Mesendoderm (in vitro differentiated cells): ENCODE measurements at regions not wholly inside any gene's neighbourhood (a gene's known extent, or its start where the extent isn't known, plus 50 kb on each side); places are given as distances from the start of the nearest gene placed in this dataset.
A peak's percentile ranks its signal among the peaks of the same experiment; 100 is the strongest.

ENCODE experiments used
- DNase-seq: peaks from one replicate; pipeline ENCODE4 v3.0.0; 2013
- H2AK5ac ChIP-seq: 2 replicates; pipeline ENCODE4 v1.6.1; 2013; ENCODE audit warnings: low read length, inconsistent platforms
- H2BK120ac ChIP-seq: 2 replicates; pipeline ENCODE4 v1.6.1; 2013; ENCODE audit warnings: low read depth, mild to moderate bottlenecking, low read length, moderate library complexity, mixed read lengths
- H2BK15ac ChIP-seq: replicated peaks from 2 replicates; pipeline ENCODE4 v1.6.1; 2013; ENCODE audit warnings: low read depth, mild to moderate bottlenecking, moderate library complexity
- H2BK5ac ChIP-seq: 2 replicates; pipeline ENCODE4 v1.6.1; 2013; ENCODE audit warnings: low read length, inconsistent platforms
- H3K18ac ChIP-seq: 2 replicates; pipeline ENCODE4 v1.6.1; 2013; ENCODE audit warnings: mild to moderate bottlenecking, low read length, mixed read lengths
- H3K23ac ChIP-seq: one replicate; pipeline ENCODE4 v1.6.1; 2013; ENCODE audit warnings: low read length
- H3K27ac ChIP-seq: 2 replicates; pipeline ENCODE4 v1.5.1; 2013; ENCODE audit warnings: low read depth, mild to moderate bottlenecking, inconsistent platforms, low read length, moderate library complexity
- H3K27me3 ChIP-seq: 2 replicates; pipeline ENCODE4 v1.6.1; 2013; ENCODE audit warnings: low read length, control low read depth, mild to moderate bottlenecking, inconsistent platforms; ENCODE audit not compliant: insufficient read depth, poor library complexity
- H3K36me3 ChIP-seq: 2 replicates; pipeline ENCODE4 v1.6.1; 2013; ENCODE audit warnings: low read length, inconsistent platforms; ENCODE audit not compliant: control insufficient read depth, insufficient read depth
- H3K4ac ChIP-seq: one replicate; pipeline ENCODE4 v1.6.1; 2013; ENCODE audit warnings: low read depth, mild to moderate bottlenecking, low read length, moderate library complexity
- H3K4me1 ChIP-seq: 2 replicates; pipeline ENCODE4 v1.6.1; 2013; ENCODE audit warnings: low read depth, low read length, inconsistent platforms; ENCODE audit not compliant: control insufficient read depth
- H3K4me2 ChIP-seq: 2 replicates; pipeline ENCODE4 v1.6.1; 2013; ENCODE audit warnings: low read length
- H3K4me3 ChIP-seq: 2 replicates; pipeline ENCODE4 v1.5.1; 2013; ENCODE audit warnings: mild to moderate bottlenecking, low read length
- H3K56ac ChIP-seq: one replicate; pipeline ENCODE4 v1.6.1; 2013; ENCODE audit warnings: low read length
- H3K79me1 ChIP-seq: 2 replicates; pipeline ENCODE4 v1.6.1; 2013; ENCODE audit warnings: low read length, inconsistent platforms
- H3K79me2 ChIP-seq: 2 replicates; pipeline ENCODE4 v1.6.1; 2013; ENCODE audit warnings: mild to moderate bottlenecking, low read length; ENCODE audit not compliant: control insufficient read depth, insufficient read depth
- H3K9ac ChIP-seq: 2 replicates; pipeline ENCODE4 v1.6.1; 2013; ENCODE audit warnings: low read length, inconsistent platforms
- H4K5ac ChIP-seq: one replicate; pipeline ENCODE4 v1.6.1; 2013; ENCODE audit warnings: low read length
- H4K8ac ChIP-seq: one replicate; pipeline ENCODE4 v1.6.1; 2013; ENCODE audit warnings: low read depth, mild to moderate bottlenecking, control low read depth, low read length, moderate library complexity
- WGBS: extraction: QIAGEN DNeasy Blood & Tissue Kit; methylation state at CpG from one replicate; pipeline ENCODE4 v1.1.7; 2013; ENCODE audit warnings: low lambda C conversion rate, missing lambda C conversion rate; ENCODE audit not compliant: insufficient coverage; ENCODE audit errors: extremely low coverage; 5-methylcytosine and 5-hydroxymethylcytosine counted together

DNA sequence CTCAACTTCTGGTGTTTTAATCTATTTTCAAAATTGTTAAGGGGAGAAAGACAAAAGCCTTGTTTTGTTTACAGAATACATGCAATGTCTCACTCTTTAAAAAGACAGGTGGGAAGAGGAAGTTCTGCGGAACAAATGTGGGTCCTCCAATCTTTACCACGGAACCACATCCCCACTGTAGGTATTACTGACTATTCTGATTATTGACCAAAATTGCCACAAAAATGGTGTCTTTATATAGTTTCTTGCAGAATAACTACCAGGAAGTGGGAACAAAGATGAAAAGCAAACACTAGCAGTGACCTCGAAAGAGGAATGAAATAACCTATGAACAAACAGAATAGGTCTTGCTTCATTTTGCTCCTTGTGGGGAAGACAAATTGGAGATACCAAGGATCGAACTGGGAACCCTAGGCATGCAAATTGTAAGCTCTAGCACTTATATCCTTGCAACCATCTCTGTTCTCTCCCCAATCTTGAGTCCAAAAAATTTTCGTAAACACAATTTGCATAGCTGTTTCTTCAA, 106.7 kb downstream of the GPX5 start:
- H3K36me3 ChIP-seq: no peaks in the 10 kb centered on the region
- H3K27me3 ChIP-seq: peaks cover 10% of the 10 kb centered on the region

GRCh38 chr6:28633445-28634215, 107.9 kb downstream of the GPX5 start:
- no peaks in the 10 kb centered on the region for H3K79me2 ChIP-seq
- no peak overlapping the region for H2AK5ac ChIP-seq
- no peak overlapping the region for H3K56ac ChIP-seq
- no peaks in the 10 kb centered on the region for H3K79me1 ChIP-seq
- no peak overlapping the region for H3K9ac ChIP-seq
- no peak overlapping the region for H2BK120ac ChIP-seq
- no peak overlapping the region for H3K27ac ChIP-seq
- DNase-seq: peak; percentile 66
- no peaks in the 10 kb centered on the region for H3K4me1 ChIP-seq
- H3K18ac ChIP-seq: no peak overlapping the region
- no peak overlapping the region for H2BK15ac ChIP-seq
- no peak overlapping the region for H2BK5ac ChIP-seq
- H4K5ac ChIP-seq: no peak overlapping the region
- H3K4me2 ChIP-seq: no peak overlapping the region
- H3K4ac ChIP-seq: no peak overlapping the region
- H3K4me3 ChIP-seq: no peak overlapping the region
- no CpG with 5 or more reads among the region's 28 CpGs for WGBS
- peaks cover 11% of the 10 kb centered on the region for H3K27me3 ChIP-seq
- no peak overlapping the region for H3K23ac ChIP-seq
- no peak overlapping the region for H4K8ac ChIP-seq
- no peaks in the 10 kb centered on the region for H3K36me3 ChIP-seq

More for the DNA sequence above, 106.7 kb downstream of the GPX5 start:
- H3K4me3 ChIP-seq: no peak overlapping the region
- no peak overlapping the region for H3K18ac ChIP-seq
- no peak overlapping the region for H3K9ac ChIP-seq
- H2BK5ac ChIP-seq: no peak overlapping the region
- H3K27ac ChIP-seq: no peak overlapping the region
- H2BK15ac ChIP-seq: no peak overlapping the region
- H4K5ac ChIP-seq: no peak overlapping the region
- H3K4ac ChIP-seq: no peak overlapping the region
- DNase-seq: no peak
- H2BK120ac ChIP-seq: no peak overlapping the region
- no peak overlapping the region for H3K23ac ChIP-seq
- no peaks in the 10 kb centered on the region for H3K4me1 ChIP-seq
- no peaks in the 10 kb centered on the region for H3K79me2 ChIP-seq
- H3K56ac ChIP-seq: no peak overlapping the region
- no peaks in the 10 kb centered on the region for H3K79me1 ChIP-seq
- WGBS: no CpG with 5 or more reads among the region's 5 CpGs
- H3K4me2 ChIP-seq: no peak overlapping the region
- H4K8ac ChIP-seq: no peak overlapping the region
- no peak overlapping the region for H2AK5ac ChIP-seq

GRCh38 chr6:28634411-28634760, 108.7 kb downstream of the GPX5 start:
- H3K27ac ChIP-seq: no peak overlapping the region
- H4K8ac ChIP-seq: no peak overlapping the region
- H3K18ac ChIP-seq: no peak overlapping the region
- DNase-seq: no peak
- no peak overlapping the region for H2BK15ac ChIP-seq
- no peak overlapping the region for H2AK5ac ChIP-seq
- no peak overlapping the region for H3K56ac ChIP-seq
- H2BK120ac ChIP-seq: no peak overlapping the region
- H4K5ac ChIP-seq: no peak overlapping the region
- no peak overlapping the region for H3K4ac ChIP-seq
- no peak overlapping the region for H3K4me3 ChIP-seq
- peaks cover 11% of the 10 kb centered on the region for H3K27me3 ChIP-seq
- no CpG with 5 or more reads among the region's 4 CpGs for WGBS
- H2BK5ac ChIP-seq: no peak overlapping the region
- no peaks in the 10 kb centered on the region for H3K36me3 ChIP-seq
- H3K4me1 ChIP-seq: no peaks in the 10 kb centered on the region
- H3K79me1 ChIP-seq: no peaks in the 10 kb centered on the region
- no peak overlapping the region for H3K4me2 ChIP-seq
- H3K79me2 ChIP-seq: no peaks in the 10 kb centered on the region
- no peak overlapping the region for H3K9ac ChIP-seq
- no peak overlapping the region for H3K23ac ChIP-seq

DNA sequence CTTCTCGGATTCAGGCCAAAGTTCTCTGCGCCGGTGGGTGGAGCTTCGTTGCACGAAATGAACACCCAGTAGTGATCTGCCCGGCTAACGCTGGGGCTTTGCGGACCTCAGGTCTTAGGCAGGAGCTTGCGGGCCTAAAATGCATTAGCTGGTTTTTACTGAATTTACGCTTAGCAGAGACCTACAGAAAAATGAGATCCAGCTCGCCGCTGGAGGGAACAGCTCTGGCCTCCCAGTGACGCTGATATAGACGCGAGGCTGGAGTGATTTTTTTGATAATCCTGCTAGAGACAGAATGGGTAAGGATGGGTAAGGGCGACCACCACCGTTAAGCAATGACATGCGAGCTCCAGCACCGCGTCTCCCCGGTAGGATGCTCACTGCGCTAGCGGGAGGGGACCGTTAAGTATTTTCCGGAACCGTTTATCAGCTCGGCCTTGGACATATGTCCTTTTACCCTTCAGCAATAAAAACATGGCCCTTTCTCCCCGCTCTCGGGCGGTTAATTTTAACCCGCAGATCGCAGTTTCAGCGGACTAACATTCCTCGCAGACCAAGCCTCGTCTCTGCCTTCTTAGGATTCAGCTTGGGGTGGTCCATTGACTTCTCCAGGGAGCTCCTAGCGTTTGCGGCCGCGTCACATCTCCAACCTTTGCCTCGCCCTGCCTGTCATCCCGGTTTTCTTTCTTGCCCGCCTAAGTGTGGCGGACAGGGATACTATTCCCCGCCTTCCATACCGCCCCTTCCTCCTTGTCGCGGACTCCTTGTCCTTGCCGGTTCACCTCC, 109.3 kb downstream of the GPX5 start:
- Histone ChIP-seq H4K5ac (no peak overlapping the region), H3K4me1 (no peaks in the 10 kb centered on the region), H3K4ac (no peak overlapping the region), H3K27ac (no peak overlapping the region), H3K36me3 (no peaks in the 10 kb centered on the region), H3K18ac (no peak overlapping the region), H3K27me3 (peaks cover 11% of the 10 kb centered on the region), H4K8ac (no peak overlapping the region), H3K79me1 (no peaks in the 10 kb centered on the region), H2BK5ac (no peak overlapping the region), H3K79me2 (no peaks in the 10 kb centered on the region), H3K4me2 (peak overlapping the region; percentile 82), H3K9ac (peak overlapping the region; percentile 59), H2BK15ac (no peak overlapping the region), H2AK5ac (no peak overlapping the region), H3K56ac (peak overlapping the region; percentile 73), H3K4me3 (peak overlapping the region; percentile 60), H3K23ac (no peak overlapping the region), H2BK120ac (no peak overlapping the region)
- peak; percentile 89 for DNase-seq
- no CpG with 5 or more reads among the region's 48 CpGs for WGBS

- Histone ChIP-seq H4K8ac (no peak overlapping the region), H3K4ac (no peak overlapping the region), H3K27ac (no peak overlapping the region), H2BK5ac (no peak overlapping the region), H3K18ac (no peak overlapping the region), H3K4me1 (no peaks in the 10 kb centered on the region), H3K27me3 (peaks cover 11% of the 10 kb centered on the region), H2AK5ac (no peak overlapping the region), H3K79me2 (no peaks in the 10 kb centered on the region), H3K79me1 (no peaks in the 10 kb centered on the region), H4K5ac (no peak overlapping the region), H3K4me2 (peak overlapping the region; percentile 82), H3K23ac (no peak overlapping the region), H3K9ac (peak overlapping the region; percentile 59), H2BK120ac (no peak overlapping the region), H2BK15ac (no peak overlapping the region), H3K36me3 (no peaks in the 10 kb centered on the region), H3K56ac (peak overlapping the region; percentile 73), H3K4me3 (peak overlapping the region; percentile 57)
- DNase-seq: no peak
- WGBS: no CpG with 5 or more reads among the region's 20 CpGs
Observed at GRCh38 chr6:28635547-28636158, 110.0 kb downstream of the GPX5 start.
